T-helper 2 cell (primary cell): ENCODE measurements at regions not wholly inside any gene's neighbourhood (a gene's known extent, or its start where the extent isn't known, plus 50 kb on each side); places are given as distances from the start of the nearest gene placed in this dataset.
A peak's percentile ranks its signal among the peaks of the same experiment; 100 is the strongest.
"Not testable (repeated sequence)": the region's sequence is repeated elsewhere in the genome, so short reads cannot be mapped to it uniquely, and the experiment has no call there.

Source experiments
- DNase-seq, 5 experiments: peaks; one replicate each; pipeline versions ENCODE4 v3.0.0 to v3.0.0-alpha.2; 2012 to 2022

DNA sequence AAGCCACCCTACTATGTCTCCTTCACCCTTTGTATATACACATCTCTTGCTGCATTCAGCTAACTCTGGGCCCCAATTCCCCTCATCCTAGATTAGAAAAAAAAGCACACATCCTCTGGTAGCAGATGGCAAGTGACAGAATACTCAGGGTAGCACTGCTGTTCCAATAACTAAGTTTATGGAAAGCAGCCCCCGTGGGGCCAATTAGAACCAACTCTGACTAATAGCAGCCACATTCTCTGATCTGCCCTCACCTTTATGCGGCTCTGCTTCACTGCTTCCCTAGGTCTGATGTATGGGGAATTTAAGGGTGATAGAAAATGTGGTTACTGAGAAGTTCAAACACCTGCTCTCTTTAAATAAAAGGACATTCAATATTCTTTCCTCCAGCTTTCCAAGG is 74.9 kb upstream of the SETMAR start:
- DNase-seq = no peak

DNA sequence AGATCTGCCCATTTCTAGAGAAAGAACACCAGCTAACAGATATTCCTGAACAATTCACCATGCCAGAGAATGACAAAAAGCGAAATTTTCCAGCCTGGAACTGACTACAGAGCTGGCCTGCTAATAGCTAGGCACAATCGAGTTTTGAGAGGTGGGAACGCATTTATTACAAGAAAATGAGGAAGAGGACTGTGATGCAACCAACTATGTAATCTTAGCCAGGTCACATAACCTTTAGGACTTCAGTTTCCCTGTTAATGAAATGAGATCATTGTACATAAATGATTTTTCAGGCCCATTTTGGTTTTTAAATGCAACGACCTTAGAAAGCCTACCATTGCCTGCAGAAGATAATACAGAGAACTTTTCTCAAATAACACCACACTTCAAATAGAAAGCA is 72.1 kb upstream of the SETMAR start:
- DNase-seq = no peak

DNA sequence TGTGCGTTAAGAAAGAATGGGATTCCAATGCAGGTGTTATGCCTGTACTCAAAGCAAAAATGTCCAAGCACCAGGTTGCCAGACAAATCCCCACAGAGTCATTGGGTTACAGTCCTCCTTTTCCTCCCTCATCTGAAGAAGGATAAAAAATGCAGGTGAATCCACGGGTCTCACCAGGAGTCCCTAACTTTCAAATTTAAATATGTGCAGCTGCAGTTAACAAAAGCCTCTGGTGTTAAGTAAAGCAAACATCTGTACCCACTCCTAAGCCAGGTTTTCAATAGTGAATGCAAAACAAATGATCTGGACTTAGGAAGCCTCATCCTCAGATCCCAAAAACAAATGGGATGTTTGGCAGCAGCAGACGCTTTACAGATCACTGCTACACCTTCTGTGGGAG is 70.4 kb upstream of the SETMAR start:
- DNase-seq = no peak

DNA sequence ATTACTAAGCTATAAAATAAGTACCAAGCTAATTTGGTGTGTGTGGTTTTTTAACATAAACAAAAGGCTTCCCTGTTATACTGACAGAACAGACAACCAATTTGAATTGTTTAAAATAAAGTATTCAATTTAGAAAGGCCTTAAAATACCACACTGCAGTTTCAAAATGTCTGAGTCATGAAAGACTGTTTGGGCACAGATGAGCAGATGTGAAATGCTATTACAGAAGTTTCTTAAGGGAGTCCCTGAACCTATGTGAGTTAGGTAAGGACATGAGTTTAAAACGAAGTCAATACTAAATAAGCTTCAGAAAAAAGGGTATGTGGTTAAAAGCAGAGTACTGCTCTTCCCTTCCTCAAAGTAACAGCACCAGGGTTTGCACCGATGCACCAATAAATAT is 69.7 kb upstream of the SETMAR start:
- no peak for DNase-seq

DNA sequence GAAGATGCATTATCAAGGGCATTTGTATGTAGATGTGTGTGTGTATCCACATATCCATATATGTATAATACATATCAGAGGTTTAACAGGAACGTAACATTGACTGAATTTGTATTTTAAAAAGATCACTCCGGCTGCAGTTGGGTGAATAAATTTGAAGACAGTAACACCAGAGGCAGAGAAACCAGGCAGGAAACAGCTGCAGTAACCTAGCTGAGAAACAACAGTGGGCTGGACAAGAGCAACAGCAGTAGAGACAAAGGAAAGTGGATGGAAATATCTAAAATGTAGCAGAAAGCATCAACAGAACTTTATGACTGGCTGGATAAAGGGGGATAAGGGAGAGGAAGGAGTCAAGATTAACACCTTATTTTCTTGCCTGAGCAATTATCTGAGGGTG is 68.3 kb upstream of the SETMAR start:
- no peak for DNase-seq

DNA sequence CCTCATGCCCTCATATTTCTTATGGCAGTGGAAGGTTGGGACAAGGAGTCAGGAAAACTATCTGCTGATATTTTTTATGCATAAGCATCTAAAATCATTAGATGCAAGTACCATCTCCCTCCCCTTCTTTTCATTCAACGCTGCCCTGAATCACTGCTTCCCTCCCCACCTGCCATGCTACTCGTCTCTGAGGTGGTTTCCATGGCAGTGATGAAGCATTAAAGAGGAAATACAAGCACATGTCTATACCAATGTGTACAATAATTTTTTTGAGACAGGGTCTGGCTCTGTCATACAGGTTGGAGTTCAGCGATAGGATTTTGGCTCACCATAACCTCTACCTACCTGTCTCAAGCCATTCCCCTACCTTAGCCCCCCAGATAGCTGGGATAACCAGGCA is 67.5 kb upstream of the SETMAR start:
- DNase-seq = no peak

DNA sequence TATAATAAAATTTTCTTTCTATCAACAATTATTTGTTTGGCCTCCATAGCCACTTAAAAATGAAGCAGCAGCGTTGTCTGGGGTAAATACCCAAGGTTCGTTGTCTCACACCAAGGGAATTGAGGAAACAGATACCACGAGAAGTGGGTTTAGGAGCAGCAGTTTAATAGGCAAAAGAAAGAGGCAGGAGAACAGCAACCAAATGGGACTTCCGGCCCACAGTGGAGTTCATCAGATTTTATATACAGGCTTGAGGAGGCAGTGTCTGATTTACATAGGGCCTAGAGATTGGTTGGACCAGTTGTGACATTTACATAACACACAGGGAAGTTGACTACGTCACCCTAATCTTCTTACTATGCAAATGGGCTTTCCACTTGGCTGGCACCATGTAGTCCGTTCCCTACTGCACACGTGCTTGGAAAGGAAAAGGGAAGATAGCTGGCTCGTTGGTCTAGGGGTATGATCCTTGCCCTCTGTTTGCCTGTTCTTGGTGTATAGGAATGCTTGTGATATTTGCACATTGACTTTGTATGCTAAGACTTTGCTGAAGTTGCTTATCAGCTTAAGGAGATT is 61.5 kb upstream of the SETMAR start:
- no peak for DNase-seq

DNA sequence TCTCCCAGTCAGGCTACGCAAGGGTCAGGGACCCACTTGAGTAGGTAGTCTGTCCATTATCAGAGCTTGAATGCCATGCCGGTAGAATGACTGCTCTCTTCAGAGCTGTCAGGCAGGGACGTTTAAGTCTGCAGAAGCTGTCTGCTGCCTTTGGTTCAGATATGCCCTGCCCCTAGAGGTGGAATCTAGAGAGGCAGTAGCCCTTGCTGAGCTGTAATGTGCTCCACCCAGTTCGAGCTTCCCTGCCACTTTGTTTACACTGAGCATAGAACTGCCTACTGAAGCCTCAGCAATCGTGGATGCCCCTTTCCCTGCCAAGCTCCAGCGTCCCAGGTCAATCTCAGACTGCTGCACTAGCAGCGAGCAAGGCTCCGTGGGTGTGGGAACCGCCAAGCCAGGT is 57.5 kb upstream of the SETMAR start:
- DNase-seq = no peak

DNA sequence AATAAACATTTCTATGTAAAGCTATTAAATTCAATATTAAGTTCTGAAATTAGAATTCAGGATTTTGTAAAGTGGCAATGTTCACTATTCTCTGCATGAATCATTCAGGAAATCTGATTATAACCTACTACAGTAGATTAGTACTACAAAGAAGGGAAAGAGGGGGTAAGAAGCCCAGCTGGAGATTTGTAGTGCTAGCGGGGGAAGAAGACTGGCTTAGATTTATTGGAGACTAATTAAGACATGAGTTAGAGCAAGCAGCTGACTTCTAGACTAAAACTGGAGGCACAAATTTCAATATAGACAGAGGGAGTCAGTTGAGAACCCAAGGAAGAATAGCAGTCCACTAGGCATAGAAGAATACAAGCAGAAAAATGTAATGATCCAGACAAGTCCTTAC is 55.8 kb upstream of the SETMAR start:
- DNase-seq = no peak

DNA sequence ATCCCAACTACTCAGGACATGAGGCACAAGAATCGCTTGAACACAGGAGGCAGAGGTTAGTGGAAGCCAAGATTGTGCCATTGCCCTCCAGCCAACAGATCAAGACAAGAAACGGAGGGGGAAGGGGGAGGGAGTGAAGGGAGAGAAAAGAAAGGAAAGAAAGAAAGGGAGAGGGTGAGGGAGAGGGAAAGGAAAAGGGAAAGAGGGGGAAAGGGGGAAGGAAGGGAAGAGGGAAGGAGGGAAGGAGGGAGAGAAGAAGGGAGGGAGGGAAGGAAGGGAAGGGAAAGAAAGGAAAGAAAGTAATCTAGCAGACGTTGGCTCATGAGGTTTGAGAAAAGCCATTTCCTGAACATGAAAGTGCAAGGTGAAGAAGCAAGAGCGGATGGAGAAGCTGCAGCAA is 53.1 kb upstream of the SETMAR start:
- no peak for DNase-seq

DNA sequence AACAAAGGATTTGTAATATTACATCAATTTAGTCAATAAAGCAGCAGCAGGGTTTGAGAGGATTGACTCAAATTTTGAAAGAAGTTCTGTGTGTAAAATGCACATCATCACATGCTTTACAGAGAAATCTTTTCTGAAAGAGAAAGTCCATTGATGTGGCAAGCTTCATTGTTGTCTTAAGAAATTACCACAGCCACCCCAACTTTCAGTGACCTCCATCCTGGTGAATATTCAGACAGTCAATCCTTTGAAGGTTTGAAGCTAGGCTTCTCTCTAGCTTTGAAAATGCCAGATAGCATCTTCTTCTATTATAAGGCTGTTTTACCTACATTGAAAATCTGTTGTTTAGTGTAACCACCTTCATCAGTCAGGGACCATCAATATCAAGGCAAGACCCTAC is 51.8 kb upstream of the SETMAR start:
- peak in 1 of 5 experiments; percentile 24 for DNase-seq

DNA sequence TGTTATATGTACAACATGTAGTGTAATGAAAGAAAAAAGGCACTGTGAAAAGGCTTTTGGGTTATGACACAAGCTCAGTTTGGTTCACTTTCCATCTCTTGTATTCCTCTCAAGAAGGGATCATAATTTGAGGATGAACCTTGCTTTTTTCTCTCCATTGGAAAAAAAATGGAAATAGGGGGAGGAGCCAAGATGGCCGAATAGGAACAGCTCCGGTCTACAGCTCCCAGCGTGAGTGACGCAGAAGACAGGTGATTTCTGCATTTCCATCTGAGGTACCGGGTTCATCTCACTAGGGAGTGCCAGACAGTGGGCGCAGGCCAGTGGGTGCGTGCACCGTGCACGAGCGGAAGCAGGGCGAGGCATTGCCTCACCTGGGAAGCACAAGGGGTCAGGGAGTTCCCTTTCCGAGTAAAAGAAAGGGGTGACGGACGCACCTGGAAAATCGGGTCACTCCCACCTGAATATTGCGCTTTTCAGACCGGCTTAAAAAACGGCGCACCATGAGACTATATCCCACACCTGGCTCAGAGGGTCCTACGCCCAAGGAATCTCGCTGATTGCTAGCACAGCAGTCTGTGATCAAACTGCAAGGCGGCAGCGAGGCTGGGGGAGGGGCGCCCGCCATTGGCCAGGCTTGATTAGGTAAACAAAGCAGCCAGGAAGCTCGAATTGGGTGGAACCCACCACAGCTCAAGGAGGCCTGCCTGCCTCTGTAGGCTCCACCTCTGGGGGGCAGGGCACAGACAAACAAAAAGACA is 49.9 kb upstream of the SETMAR start:
- DNase-seq = not testable (repeated sequence)
